HEK293 (cell line): ENCODE measurements at regions not wholly inside any gene's neighbourhood (a gene's known extent, or its start where the extent isn't known, plus 50 kb on each side); places are given as distances from the start of the nearest gene placed in this dataset.

Experiments used
- MEIS1 ChIP-seq: sonication (generic); formaldehyde crosslinking; IDR thresholded peaks from 2 replicates; pipeline ENCODE4 v1.8.1; 2022; ENCODE audit warnings: missing genetic modification reagents, mild to moderate bottlenecking, borderline replicate concordance
- ZBTB7A ChIP-seq: fragments of 450-650 bp; formaldehyde crosslinking; IDR thresholded peaks from 2 replicates; pipeline ENCODE4 v1.5.1; 2016; ENCODE audit warnings: low read depth, missing biosample characterization, missing genetic modification characterization
- ZNF174 ChIP-seq: fragments of 450-650 bp; formaldehyde crosslinking; IDR thresholded peaks from 2 replicates; pipeline ENCODE4 v1.5.0; 2017; ENCODE audit warnings: missing biosample characterization, mild to moderate bottlenecking, missing genetic modification characterization
- ZSCAN30 ChIP-seq: fragments of 450-650 bp; IDR thresholded peaks from 2 replicates; pipeline ENCODE4 v1.5.1; 2018; ENCODE audit warnings: missing biosample characterization, mild to moderate bottlenecking, missing genetic modification characterization, moderate library complexity
- TF ChIP-seq, protein P1 (sequence below): fragments of 450-650 bp; formaldehyde crosslinking; IDR thresholded peaks from 2 replicates; pipeline ENCODE4 v1.5.1; 2016; ENCODE audit warnings: missing biosample characterization, missing genetic modification characterization

DNA sequence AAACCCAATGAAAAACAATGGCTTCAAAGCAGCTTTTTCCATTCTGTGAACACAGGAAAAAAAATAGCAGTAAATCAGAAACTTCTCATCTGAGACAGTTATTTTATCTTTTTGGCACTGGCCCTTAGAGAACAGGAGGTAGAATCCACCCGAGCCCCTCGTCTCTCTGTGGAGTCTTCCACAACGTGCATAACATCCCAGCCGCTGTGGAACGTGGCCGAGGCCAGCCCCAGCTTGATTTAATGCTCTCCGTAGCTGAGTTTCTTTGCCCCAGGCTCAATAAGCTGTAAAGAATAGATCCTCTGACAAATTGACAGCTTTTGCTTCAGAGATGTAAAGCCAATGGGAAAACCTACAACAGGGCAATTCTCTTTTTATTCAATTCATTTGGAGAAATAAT lies 107.9 kb upstream of the DAP start:
- TF ChIP-seq MEIS1 (CRISPR knock-in tag) (no peak), ZSCAN30 (tag by site-specific recombination) (no peak), ZNF174 (tag by site-specific recombination) (no peak), ZBTB7A (tag by site-specific recombination) (no peak)
- TF ChIP-seq, protein P1, sequence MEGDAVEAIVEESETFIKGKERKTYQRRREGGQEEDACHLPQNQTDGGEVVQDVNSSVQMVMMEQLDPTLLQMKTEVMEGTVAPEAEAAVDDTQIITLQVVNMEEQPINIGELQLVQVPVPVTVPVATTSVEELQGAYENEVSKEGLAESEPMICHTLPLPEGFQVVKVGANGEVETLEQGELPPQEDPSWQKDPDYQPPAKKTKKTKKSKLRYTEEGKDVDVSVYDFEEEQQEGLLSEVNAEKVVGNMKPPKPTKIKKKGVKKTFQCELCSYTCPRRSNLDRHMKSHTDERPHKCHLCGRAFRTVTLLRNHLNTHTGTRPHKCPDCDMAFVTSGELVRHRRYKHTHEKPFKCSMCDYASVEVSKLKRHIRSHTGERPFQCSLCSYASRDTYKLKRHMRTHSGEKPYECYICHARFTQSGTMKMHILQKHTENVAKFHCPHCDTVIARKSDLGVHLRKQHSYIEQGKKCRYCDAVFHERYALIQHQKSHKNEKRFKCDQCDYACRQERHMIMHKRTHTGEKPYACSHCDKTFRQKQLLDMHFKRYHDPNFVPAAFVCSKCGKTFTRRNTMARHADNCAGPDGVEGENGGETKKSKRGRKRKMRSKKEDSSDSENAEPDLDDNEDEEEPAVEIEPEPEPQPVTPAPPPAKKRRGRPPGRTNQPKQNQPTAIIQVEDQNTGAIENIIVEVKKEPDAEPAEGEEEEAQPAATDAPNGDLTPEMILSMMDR (tag by site-specific recombination), result no peak
